H1 (cell line): ENCODE measurements at regions not wholly inside any gene's neighbourhood (a gene's known extent, or its start where the extent isn't known, plus 50 kb on each side); places are given as distances from the start of the nearest gene placed in this dataset.

Experiments used
- CTCF ChIA-PET: fragments of 300-600 bp; sonication (Branson Sonifier 250); formaldehyde crosslinking; loops from one replicate; lab custom pipeline; 2021; ENCODE audit not compliant: partially characterized antibody; lab: Charles Lee
- POLR2A ChIA-PET: fragments of 300-600 bp; sonication (Branson Sonifier 250); formaldehyde crosslinking; loops from one replicate; lab custom pipeline; 2021; ENCODE audit warnings: inconsistent platforms; ENCODE audit not compliant: partially characterized antibody; lab: Charles Lee
- DNase-seq, 2 experiments: peaks; one replicate each; pipeline versions ENCODE4 v3.0.0 to v3.0.0-alpha.2; 2010 to 2022; ENCODE audit warnings: low spot score in 2 of 2, low read depth in 1 of 2, mixed read lengths in 1 of 2
- FAIRE-seq: peaks from 2 replicates; lab custom pipeline; 2011; peaks lifted over from hg19 to GRCh38; lab: Jason Lieb, UNC
- H2AFZ ChIP-seq: 2 replicates; pipeline ENCODE4 v1.8.1; 2012; ENCODE audit warnings: low read length, inconsistent platforms
- H2AK5ac ChIP-seq: 2 replicates; pipeline ENCODE4 v1.6.1; 2013; ENCODE audit warnings: low read depth, low read length
- H2BK120ac ChIP-seq: replicated peaks from 2 replicates; pipeline ENCODE3; 2013; ENCODE audit warnings: low read depth, low read length, inconsistent platforms
- H2BK12ac ChIP-seq: 2 replicates; pipeline ENCODE4 v1.6.1; 2013; ENCODE audit warnings: low read depth, low read length
- H2BK15ac ChIP-seq: 2 replicates; pipeline ENCODE4 v1.6.1; 2013; ENCODE audit warnings: low read length
- H2BK20ac ChIP-seq: 2 replicates; pipeline ENCODE4 v1.6.1; 2013; ENCODE audit warnings: low read length
- H2BK5ac ChIP-seq: 2 replicates; pipeline ENCODE4 v1.6.1; 2013; ENCODE audit warnings: low read depth, low read length
- H3K14ac ChIP-seq: 2 replicates; pipeline ENCODE4 v1.6.1; 2013; ENCODE audit warnings: inconsistent platforms; ENCODE audit not compliant: insufficient read length
- H3K18ac ChIP-seq: 2 replicates; pipeline ENCODE4 v1.6.1; 2013; ENCODE audit warnings: low read length; ENCODE audit errors: extremely low read depth
- H3K23ac ChIP-seq: 2 replicates; pipeline ENCODE4 v1.6.1; 2013; ENCODE audit warnings: inconsistent platforms; ENCODE audit not compliant: insufficient read length
- H3K23me2 ChIP-seq: 2 replicates; pipeline ENCODE4 v1.6.1; 2013; ENCODE audit warnings: low read depth, low read length
- H3K27ac ChIP-seq: 2 replicates; pipeline ENCODE4 v1.6.1; 2011; ENCODE audit warnings: low read depth, low read length, inconsistent platforms
- H3K27me3 ChIP-seq, 4 experiments: replicated peaks in 1 of 4; 1 replicate in 1 of 4; 2 replicates in 3 of 4; pipeline versions ENCODE4 v1.6.1 to v1.8.1; 2011 to 2013; ENCODE audit warnings: low read length in 3 of 4, mild to moderate bottlenecking in 3 of 4, inconsistent platforms in 2 of 4, mixed read lengths in 2 of 4, moderate library complexity in 1 of 4; ENCODE audit not compliant: control insufficient read depth in 3 of 4, insufficient read depth in 3 of 4; ENCODE audit errors: extremely low read depth in 1 of 4
- H3K36me3 ChIP-seq, 4 experiments: 2 replicates each; pipeline versions ENCODE4 v1.6.1 to v1.8.1; 2011 to 2013; ENCODE audit warnings: mild to moderate bottlenecking in 4 of 4, low read length in 3 of 4, moderate library complexity in 2 of 4, control low read depth in 1 of 4, inconsistent platforms in 1 of 4; ENCODE audit not compliant: insufficient read depth in 4 of 4, control insufficient read depth in 2 of 4
- H3K4ac ChIP-seq: replicated peaks from 2 replicates; pipeline ENCODE3; 2013; ENCODE audit warnings: low read length, low read depth, mixed read lengths, inconsistent platforms; ENCODE audit not compliant: insufficient read length
- H3K4me1 ChIP-seq, 4 experiments: replicated peaks in 1 of 4; 1 replicate in 1 of 4; 2 replicates in 3 of 4; pipeline versions ENCODE4 v1.6.1 to v1.8.1; 2011 to 2013; ENCODE audit warnings: low read length in 3 of 4, inconsistent platforms in 2 of 4, mixed read lengths in 1 of 4; ENCODE audit not compliant: insufficient read depth in 4 of 4, control insufficient read depth in 3 of 4
- H3K4me2 ChIP-seq, 2 experiments: 2 replicates each; pipeline versions ENCODE4 v1.6.1 to v1.8.1; 2011 to 2013; ENCODE audit warnings: low read depth in 2 of 2, low read length in 2 of 2, control low read depth in 1 of 2, inconsistent platforms in 1 of 2, mild to moderate bottlenecking in 1 of 2; ENCODE audit not compliant: insufficient read depth in 1 of 2
- H3K4me3 ChIP-seq, 4 experiments: fragments of 200-600, 300-600 bp in 1 of 4; sonication (generic), shearing (Covaris generic), sonication (Bioruptor Twin) in 1 of 4; 2 replicates each; pipeline versions ENCODE4 v1.5.1 to v1.8.1; 2011 to 2016; ENCODE audit warnings: low read length in 4 of 4, low read depth in 3 of 4, control low read depth in 2 of 4, inconsistent platforms in 2 of 4, mild to moderate bottlenecking in 2 of 4, mixed read lengths in 1 of 4, moderate library complexity in 1 of 4; ENCODE audit not compliant: insufficient read depth in 2 of 4; ENCODE audit errors: extremely low read depth in 1 of 4
- H3K56ac ChIP-seq: replicated peaks from 2 replicates; pipeline ENCODE3; 2013; ENCODE audit warnings: low read depth, mild to moderate bottlenecking, mixed read lengths, low read length, inconsistent platforms; ENCODE audit not compliant: insufficient read length
- H3K79me1 ChIP-seq: 2 replicates; pipeline ENCODE4 v1.6.1; 2013; ENCODE audit warnings: low read depth, low read length, control low read depth
- H3K79me2 ChIP-seq, 2 experiments: 2 replicates each; pipeline versions ENCODE4 v1.6.1 to v1.8.1; 2012 to 2013; ENCODE audit warnings: low read length in 2 of 2, mild to moderate bottlenecking in 2 of 2, inconsistent platforms in 1 of 2; ENCODE audit not compliant: insufficient read depth in 2 of 2, control insufficient read depth in 1 of 2
- H3K9ac ChIP-seq, 4 experiments: replicated peaks in 1 of 4; 1 replicate in 1 of 4; 2 replicates in 3 of 4; pipeline versions ENCODE4 v1.6.1 to v1.8.1; 2011 to 2013; ENCODE audit warnings: low read depth in 3 of 4, low read length in 3 of 4, control low read depth in 2 of 4, mild to moderate bottlenecking in 2 of 4, moderate library complexity in 2 of 4, inconsistent platforms in 1 of 4; ENCODE audit errors: extremely low read depth in 1 of 4
- H3K9me3 ChIP-seq, 2 experiments: 2 replicates each; pipeline versions ENCODE4 v1.6.1 to v1.8.1; 2012 to 2013; ENCODE audit warnings: mild to moderate bottlenecking in 2 of 2, moderate library complexity in 2 of 2, control low read depth in 1 of 2, inconsistent platforms in 1 of 2, low read depth in 1 of 2, low read length in 1 of 2, mixed read lengths in 1 of 2; ENCODE audit not compliant: insufficient read depth in 2 of 2
- H4K20me1 ChIP-seq, 2 experiments: replicated peaks in 1 of 2; 2 replicates each; pipeline versions ENCODE3 to v1.8.1; 2011 to 2013; ENCODE audit warnings: inconsistent platforms in 2 of 2, low read length in 2 of 2, mild to moderate bottlenecking in 1 of 2; ENCODE audit not compliant: insufficient read depth in 2 of 2, control insufficient read depth in 1 of 2
- H4K5ac ChIP-seq: 2 replicates; pipeline ENCODE4 v1.6.1; 2013; ENCODE audit warnings: low read length, low read depth, mixed read lengths, inconsistent platforms; ENCODE audit not compliant: insufficient read length
- H4K8ac ChIP-seq: 2 replicates; pipeline ENCODE4 v1.8.0; 2013; ENCODE audit warnings: mild to moderate bottlenecking, moderate library complexity, low read length, inconsistent platforms; ENCODE audit not compliant: insufficient read depth; ENCODE audit errors: extremely low read depth
- H4K91ac ChIP-seq: replicated peaks from 2 replicates; pipeline ENCODE3; 2013; ENCODE audit warnings: low read length, mixed read lengths, inconsistent platforms; ENCODE audit not compliant: insufficient read length
- BACH1 ChIP-seq: IDR thresholded peaks from 2 replicates; pipeline ENCODE4 v1.6.1; 2012; ENCODE audit warnings: low read length, improper control_type of control experiment
- CBX8 ChIP-seq: fragments of 300-800, 300-1000 bp; sonication (generic); IDR thresholded peaks from 2 replicates; pipeline ENCODE4 v1.7.1; 2016; ENCODE audit warnings: low read depth, low read length, borderline replicate concordance
- MAFK ChIP-seq: IDR thresholded peaks from 2 replicates; pipeline ENCODE4 v1.6.1; 2012; ENCODE audit warnings: low read depth, mild to moderate bottlenecking, improper control_type of control experiment, low read length
- NANOG ChIP-seq: IDR thresholded peaks from 2 replicates; pipeline ENCODE4 v1.6.1; 2011; ENCODE audit warnings: low read length, low read depth, mild to moderate bottlenecking, inconsistent platforms; ENCODE audit not compliant: insufficient read depth, poor library complexity, severe bottlenecking
- NRF1 ChIP-seq: IDR thresholded peaks from 2 replicates; pipeline ENCODE4 v1.6.1; 2011; ENCODE audit warnings: mild to moderate bottlenecking, low read depth, low read length, improper control_type of control experiment
- POLR2A ChIP-seq, 2 experiments: IDR thresholded peaks; 1 replicate in 1 of 2; 2 replicates in 1 of 2; pipeline ENCODE4 v1.6.1; 2011; ENCODE audit warnings: low read depth in 2 of 2, low read length in 2 of 2, mild to moderate bottlenecking in 2 of 2; ENCODE audit errors: control extremely low read depth in 1 of 2
- POLR2AphosphoS5 ChIP-seq: IDR thresholded peaks from 2 replicates; pipeline ENCODE4 v1.6.1; 2011; ENCODE audit warnings: low read depth, low read length
- POU5F1 ChIP-seq: IDR thresholded peaks from 2 replicates; pipeline ENCODE4 v1.6.1; 2011; ENCODE audit warnings: low read depth, mild to moderate bottlenecking, low read length, moderate library complexity
- RXRA ChIP-seq: IDR thresholded peaks from 2 replicates; pipeline ENCODE4 v1.6.1; 2011; ENCODE audit warnings: low read depth, mild to moderate bottlenecking, low read length, moderate library complexity; ENCODE audit not compliant: insufficient read depth
- SP2 ChIP-seq: IDR thresholded peaks from 2 replicates; pipeline ENCODE4 v1.6.1; 2012; ENCODE audit warnings: mild to moderate bottlenecking, low read length, inconsistent platforms
- WGBS, 2 experiments: shearing (Covaris generic) in 1 of 2; methylation state at CpG; one replicate each; pipeline versions ENCODE4 v1.1.6 to v1.1.7; 2013 to 2015; ENCODE audit warnings: low lambda C conversion rate in 2 of 2, mixed read lengths in 2 of 2, inconsistent platforms in 1 of 2, low coverage in 1 of 2, missing lambda C conversion rate in 1 of 2; ENCODE audit not compliant: insufficient replicate concordance in 2 of 2, insufficient coverage in 1 of 2, insufficient read length in 1 of 2; ENCODE audit errors: extremely low coverage in 1 of 2, missing lambda C conversion rate in 1 of 2; 5-methylcytosine and 5-hydroxymethylcytosine counted together

GRCh38 chr11:121898903-121899302 is 217.1 kb downstream of the BLID start (continued):
- TF ChIP-seq POLR2A (IDR thresholded peaks at IDR 0.05; ENCODE audit: control extremely low read depth in 1 of 2, low read depth in 2 of 2, low read length in 2 of 2): no peak

GRCh38 chr11:121895919-121896318 is 220.1 kb downstream of the BLID start:
- Histone ChIP-seq H2BK120ac (no peak overlapping the region), H3K23me2 (no peaks in the 10 kb centered on the region), H2BK15ac (no peak overlapping the region), H3K36me3 (no peaks in the 10 kb centered on the region), H4K20me1 (no peaks in the 10 kb centered on the region), H3K56ac (no peak overlapping the region), H3K23ac (no peak overlapping the region), H3K27me3 (no peaks in the 10 kb centered on the region), H4K91ac (no peak overlapping the region), H3K4me2 (no peak overlapping the region), H2BK12ac (no peak overlapping the region), H2BK20ac (no peak overlapping the region), H3K9ac (no peak overlapping the region), H2AFZ (no peak overlapping the region), H3K79me2 (no peaks in the 10 kb centered on the region), H3K14ac (no peak overlapping the region), H2BK5ac (no peak overlapping the region), H3K18ac (no peak overlapping the region), H4K8ac (no peak overlapping the region), H2AK5ac (no peak overlapping the region), H4K5ac (no peak overlapping the region), H3K4ac (no peak overlapping the region), H3K9me3 (no peaks in the 10 kb centered on the region), H3K4me1 (peaks cover 0 to 4% (median 2%) of the 10 kb centered on the region in 4 experiments; a peak in 2 of 7 replicates), H3K27ac (no peak overlapping the region), H3K4me3 (no peak overlapping the region), H3K79me1 (no peaks in the 10 kb centered on the region)
- ChIA-PET POLR2A (no interaction called here), CTCF (no interaction called here)
- TF ChIP-seq POLR2AphosphoS5 (no peak), SP2 (no peak), MAFK (no peak), POU5F1 (no peak), CBX8 (no peak), BACH1 (no peak), NANOG (no peak), NRF1 (no peak), RXRA (no peak)
- no peak for FAIRE-seq
- no peak for DNase-seq
- WGBS, 2 experiments: 86% methylated on average over 1 of the region's 1 CpG; no CpG with 5 or more reads in 1 of the 2 experiments
